GM10248 (cell line): ENCODE measurements at regions not wholly inside any gene's neighbourhood (a gene's known extent, or its start where the extent isn't known, plus 50 kb on each side); places are given as distances from the start of the nearest gene placed in this dataset.

ENCODE experiments used
- CTCF ChIA-PET: fragments of 300-600 bp; sonication (Branson Sonifier 250); formaldehyde crosslinking; extraction: SDS; loops from one replicate; lab custom pipeline; 2021; ENCODE audit warnings: antibody characterized with exemption; lab: Yijun Ruan, JAX
- POLR2A ChIA-PET: fragments of 350-650 bp; sonication (Branson Sonifier 250); formaldehyde crosslinking; extraction: SDS; loops from one replicate; lab custom pipeline; 2020; ENCODE audit warnings: antibody characterized with exemption; lab: Yijun Ruan, JAX
- DNase-seq: peaks from one replicate; pipeline ENCODE4 v3.0.0; 2012; ENCODE audit errors: extremely low spot score
- CTCF ChIP-seq: IDR thresholded peaks from 2 replicates; pipeline ENCODE4 v1.5.1; 2012; ENCODE audit warnings: mild to moderate bottlenecking, low read depth; ENCODE audit errors: extremely low read depth, missing control alignments, control extremely low read depth

GRCh38 chr9:108668938-108669335 is 186.8 kb downstream of the ACTL7B start:
- no peak for DNase-seq
- CTCF ChIA-PET = no interaction called here
- TF ChIP-seq CTCF = no peak
- POLR2A ChIA-PET = no interaction called here

- CTCF ChIA-PET = no interaction called here
- POLR2A ChIA-PET = no interaction called here
- no peak for DNase-seq
- TF ChIP-seq CTCF = no peak
Measured at GRCh38 chr9:108668191-108668937, 187.4 kb downstream of the ACTL7B start.

DNA sequence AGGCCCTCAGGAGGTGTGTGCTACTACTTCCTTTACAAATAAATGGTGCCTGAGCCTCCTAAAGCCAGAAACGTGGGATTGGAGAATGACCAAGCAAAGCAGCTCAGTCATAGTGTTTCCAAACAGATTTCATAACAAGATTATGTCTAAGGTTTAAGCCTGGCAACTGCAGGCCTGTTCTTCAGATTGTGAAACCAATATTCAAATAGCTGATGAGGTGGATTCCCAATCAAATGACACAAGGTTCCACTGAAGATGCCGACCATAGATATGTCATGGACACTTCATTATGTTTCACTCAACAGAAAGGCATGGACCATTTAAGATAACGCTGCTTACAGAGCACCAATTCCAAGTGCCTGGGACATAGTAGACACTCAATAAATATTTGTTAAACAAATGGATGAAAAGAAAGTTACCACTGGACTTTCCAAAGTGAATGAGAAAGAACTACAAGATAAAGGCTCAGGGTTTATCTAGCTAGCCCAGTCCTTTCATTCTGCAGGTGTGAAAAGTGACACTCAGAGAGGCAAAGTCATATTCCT is 189.5 kb downstream of the ACTL7B start:
- ChIA-PET POLR2A (no interaction called here), CTCF (no interaction called here)
- DNase-seq = no peak
- TF ChIP-seq CTCF = no peak

- ChIA-PET CTCF (interaction anchor here (0.8 to 0.9 kb wide), 2 partner anchors 12 to 23 kb away, joined by 3 read pairs; no protein-coding TSS in a partner anchor), POLR2A (no interaction called here)
- DNase-seq = no peak
- no peak for TF ChIP-seq CTCF
Measured at GRCh38 chr9:108665521-108666239, 190.1 kb downstream of the ACTL7B start.

- ChIA-PET POLR2A (no interaction called here), CTCF (interaction anchor here (0.8 to 0.9 kb wide), 2 partner anchors 13 to 22 kb away, joined by 3 read pairs; no protein-coding TSS in a partner anchor)
- no peak for DNase-seq
- TF ChIP-seq CTCF = no peak
Measured at GRCh38 chr9:108664309-108665255, 191.2 kb downstream of the ACTL7B start.

DNA sequence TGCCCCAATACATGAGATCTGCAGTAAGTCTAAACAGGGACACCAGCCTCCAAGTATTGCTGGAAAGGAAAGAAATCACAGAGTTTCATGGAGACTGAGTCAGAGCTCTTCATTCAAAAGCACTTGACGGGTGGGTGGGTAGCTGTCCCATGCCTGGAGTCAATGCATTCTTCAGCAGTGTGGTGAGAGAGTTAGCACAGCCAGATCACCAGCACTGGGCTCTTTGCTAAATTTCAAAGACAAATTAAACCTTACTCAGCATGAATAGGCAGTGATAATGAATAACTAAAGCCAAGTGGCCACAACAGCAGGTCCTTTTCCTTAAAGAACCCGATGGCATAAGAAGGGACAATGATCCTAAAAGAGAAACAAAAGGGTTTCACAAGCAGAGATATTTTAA is 192.4 kb downstream of the ACTL7B start:
- DNase-seq = no peak
- no peak for TF ChIP-seq CTCF
- CTCF ChIA-PET = interaction anchor here (0.6 to 1.3 kb wide), 2 partner anchors 17 to 644 kb away, joined by 3 read pairs; no protein-coding TSS in a partner anchor
- POLR2A ChIA-PET = no interaction called here
